DOHH2 (cell line): ENCODE measurements at regions not wholly inside any gene's neighbourhood (a gene's known extent, or its start where the extent isn't known, plus 50 kb on each side); places are given as distances from the start of the nearest gene placed in this dataset.

Source experiments
- CTCF ChIP-seq: fragments of 200-600 bp; sonication (generic); IDR thresholded peaks from one replicate; pipeline ENCODE4 v1.5.1; 2014; ENCODE audit warnings: antibody characterized with exemption, mild to moderate bottlenecking, low read depth, low read length; ENCODE audit not compliant: poor library complexity, severe bottlenecking
- EZH2phosphoT487 ChIP-seq: fragments of 200-600 bp; sonication (generic); IDR thresholded peaks from 2 replicates; pipeline ENCODE4 v1.6.1; 2017; ENCODE audit warnings: borderline replicate concordance, mild to moderate bottlenecking, antibody characterized with exemption, low read length, moderate library complexity, mixed read lengths

DNA sequence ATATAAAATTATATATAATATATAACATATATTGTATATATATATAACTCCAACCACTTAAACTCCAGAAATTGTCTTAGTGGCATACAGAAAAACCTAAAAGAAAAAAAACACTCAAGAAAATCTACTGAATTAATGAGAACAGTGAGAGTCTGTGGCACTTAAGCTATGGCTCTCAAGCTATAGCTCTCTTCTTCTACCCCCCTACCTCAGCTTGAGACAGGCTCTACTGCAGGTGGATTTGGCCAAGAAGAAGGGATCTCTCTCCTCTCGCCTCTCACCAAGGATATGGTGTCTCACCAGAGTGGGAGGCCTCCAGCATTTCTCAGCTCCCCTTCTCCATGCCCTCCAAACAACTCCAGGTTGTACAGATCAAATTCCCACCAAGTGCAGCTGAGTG, 64.5 kb upstream of the DAB2 start:
- no peak for TF ChIP-seq CTCF
- no peak for TF ChIP-seq EZH2phosphoT487
